Stomach (tissue), 4 donors: ENCODE measurements at regions not wholly inside any gene's neighbourhood (a gene's known extent, or its start where the extent isn't known, plus 50 kb on each side); places are given as distances from the start of the nearest gene placed in this dataset.

ENCODE experiments used
- CTCF ChIP-seq, 7 experiments: fragments of 450-650 bp in 4 of 7; fragments of 200-600 bp in 3 of 7; sonication (generic) in 3 of 7; IDR thresholded peaks; one replicate each; pipeline ENCODE4 v1.5.1; 2016 to 2019; ENCODE audit warnings: antibody characterized with exemption in 7 of 7, control low read depth in 2 of 7, mild to moderate bottlenecking in 1 of 7
- POLR2A ChIP-seq, 4 donors: fragments of 450-650 bp; IDR thresholded peaks; one replicate each; pipeline ENCODE4 v1.6.1; 2016; ENCODE audit warnings: antibody characterized with exemption in 4 of 4, control low read depth in 2 of 4, mild to moderate bottlenecking in 1 of 4, moderate library complexity in 1 of 4

GRCh38 chr5:135648116-135648515 lies 69.3 kb upstream of the CXCL14 start:
- TF ChIP-seq CTCF (IDR thresholded peaks at IDR 0.05) (no peak), POLR2A (IDR thresholded peaks at IDR 0.05) (no peak)
